ENCODE measurements at regions not wholly inside any gene's neighbourhood (a gene's known extent, or its start where the extent isn't known, plus 50 kb on each side); places are given as distances from the start of the nearest gene placed in this dataset.

- H3K4me1 ChIP-seq (ENCODE audit: low read depth): no peaks in the 10 kb centered on the region
- H3K9me3 ChIP-seq: no peaks in the 10 kb centered on the region
- TF ChIP-seq CTCF (IDR thresholded peaks at IDR 0.05): no peak
- ATAC-seq: no peak
- DNase-seq: no peak
- no peaks in the 10 kb centered on the region for H3K36me3 ChIP-seq (ENCODE audit: low read depth)
- H3K4me3 ChIP-seq: no peak overlapping the region
- intact Hi-C loops (cut with DNase I, micrococcal nuclease): no loop called here
Measured at GRCh38 chr21:19878133-19878532, 1120.1 kb upstream of the NCAM2 start.

GRCh38 chr21:19899645-19900044 lies 1098.6 kb upstream of the NCAM2 start:
- ATAC-seq (no peak), DNase-seq (no peak)
- H3K4me1 ChIP-seq (ENCODE audit: low read depth): no peaks in the 10 kb centered on the region
- TF ChIP-seq CTCF (IDR thresholded peaks at IDR 0.05): no peak
- peaks cover 3% of the 10 kb centered on the region for H3K9me3 ChIP-seq
- H3K4me3 ChIP-seq: no peak overlapping the region
- H3K36me3 ChIP-seq (ENCODE audit: low read depth): no peaks in the 10 kb centered on the region
- intact Hi-C loops (cut with DNase I, micrococcal nuclease): no loop called here

GRCh38 chr21:19900149-19900548 lies 1098.1 kb upstream of the NCAM2 start:
- Histone ChIP-seq H3K36me3 (ENCODE audit: low read depth) (no peaks in the 10 kb centered on the region), H3K4me1 (ENCODE audit: low read depth) (no peaks in the 10 kb centered on the region), H3K9me3 (peaks cover 3% of the 10 kb centered on the region), H3K4me3 (no peak overlapping the region)
- ATAC-seq: no peak
- DNase-seq: no peak
- TF ChIP-seq CTCF (IDR thresholded peaks at IDR 0.05): no peak
- intact Hi-C loops (cut with DNase I, micrococcal nuclease): no loop called here

GRCh38 chr21:19908390-19908789 lies 1089.8 kb upstream of the NCAM2 start:
- intact Hi-C loops (cut with DNase I, micrococcal nuclease): no loop called here
- H3K4me1 ChIP-seq (ENCODE audit: low read depth): no peaks in the 10 kb centered on the region
- H3K4me3 ChIP-seq: no peak overlapping the region
- TF ChIP-seq CTCF (IDR thresholded peaks at IDR 0.05): no peak
- no peaks in the 10 kb centered on the region for H3K36me3 ChIP-seq (ENCODE audit: low read depth)
- DNase-seq (no peak), ATAC-seq (no peak)
- peaks cover 3% of the 10 kb centered on the region for H3K9me3 ChIP-seq

- no peaks in the 10 kb centered on the region for H3K36me3 ChIP-seq (ENCODE audit: low read depth)
- ATAC-seq (no peak), DNase-seq (no peak)
- TF ChIP-seq CTCF (IDR thresholded peaks at IDR 0.05): no peak
- no peaks in the 10 kb centered on the region for H3K4me1 ChIP-seq (ENCODE audit: low read depth)
- peaks cover 5% of the 10 kb centered on the region for H3K9me3 ChIP-seq
- intact Hi-C loops (cut with DNase I, micrococcal nuclease): no loop called here
- no peak overlapping the region for H3K4me3 ChIP-seq
Measured at GRCh38 chr21:19914028-19914427, 1084.2 kb upstream of the NCAM2 start.

GRCh38 chr21:19921211-19921610 lies 1077.0 kb upstream of the NCAM2 start:
- intact Hi-C loops (cut with DNase I, micrococcal nuclease): no loop called here
- H3K36me3 ChIP-seq (ENCODE audit: low read depth): no peaks in the 10 kb centered on the region
- ATAC-seq (no peak), DNase-seq (no peak)
- no peak for TF ChIP-seq CTCF (IDR thresholded peaks at IDR 0.05)
- no peak overlapping the region for H3K4me3 ChIP-seq
- H3K4me1 ChIP-seq (ENCODE audit: low read depth): no peaks in the 10 kb centered on the region
- peaks cover 2% of the 10 kb centered on the region for H3K9me3 ChIP-seq
